ENCODE measurements at regions not wholly inside any gene's neighbourhood (a gene's known extent, or its start where the extent isn't known, plus 50 kb on each side); places are given as distances from the start of the nearest gene placed in this dataset.

- Histone ChIP-seq H3K4me1 (ENCODE audit: insufficient read depth, low read length) (peaks cover 6% of the 10 kb centered on the region; the same call in 1 of the 2 replicates), H3K9ac (ENCODE audit: low read depth, low read length) (no peak overlapping the region), H3K36me3 (ENCODE audit: insufficient read depth, low read length) (no peaks in the 10 kb centered on the region), H3K9me3 (ENCODE audit: control insufficient read depth, insufficient read depth, low read length) (no peaks in the 10 kb centered on the region; the same call in 1 of the 2 replicates)
Observed at GRCh38 chr1:83588140-83588539, 410.8 kb downstream of the TTLL7 start.

GRCh38 chr1:83583351-83584014 is 415.4 kb downstream of the TTLL7 start:
- H3K36me3 ChIP-seq (ENCODE audit: insufficient read depth, low read length) = no peaks in the 10 kb centered on the region
- H3K9ac ChIP-seq (ENCODE audit: low read depth, low read length) = no peak overlapping the region
- no peaks in the 10 kb centered on the region; the same call in 1 of the 2 replicates for H3K9me3 ChIP-seq (ENCODE audit: control insufficient read depth, insufficient read depth, low read length)
- H3K4me1 ChIP-seq (ENCODE audit: insufficient read depth, low read length) = no peaks in the 10 kb centered on the region

- Histone ChIP-seq H3K4me1 (ENCODE audit: insufficient read depth, low read length) (no peaks in the 10 kb centered on the region), H3K9ac (ENCODE audit: low read depth, low read length) (no peak overlapping the region), H3K36me3 (ENCODE audit: insufficient read depth, low read length) (no peaks in the 10 kb centered on the region), H3K9me3 (ENCODE audit: control insufficient read depth, insufficient read depth, low read length) (no peaks in the 10 kb centered on the region; the same call in 1 of the 2 replicates)
Observed at GRCh38 chr1:83581747-83582146, 417.2 kb downstream of the TTLL7 start.

- H3K9me3 ChIP-seq (ENCODE audit: control insufficient read depth, insufficient read depth, low read length) = no peaks in the 10 kb centered on the region
Observed at GRCh38 chr1:83574791-83575190, 424.1 kb downstream of the TTLL7 start.

GRCh38 chr1:83573776-83574175 is 425.2 kb downstream of the TTLL7 start:
- no peak overlapping the region for H3K9ac ChIP-seq (ENCODE audit: low read depth, low read length)
- H3K9me3 ChIP-seq (ENCODE audit: control insufficient read depth, insufficient read depth, low read length) = no peaks in the 10 kb centered on the region
- peaks cover 15% of the 10 kb centered on the region for H3K4me1 ChIP-seq (ENCODE audit: insufficient read depth, low read length)
- no peaks in the 10 kb centered on the region for H3K36me3 ChIP-seq (ENCODE audit: insufficient read depth, low read length)

More at GRCh38 chr1:83574791-83575190, 424.1 kb downstream of the TTLL7 start:
- peaks cover 15% of the 10 kb centered on the region for H3K4me1 ChIP-seq (ENCODE audit: insufficient read depth, low read length)
- H3K36me3 ChIP-seq (ENCODE audit: insufficient read depth, low read length) = no peaks in the 10 kb centered on the region
- no peak overlapping the region for H3K9ac ChIP-seq (ENCODE audit: low read depth, low read length)

- Histone ChIP-seq H3K36me3 (ENCODE audit: insufficient read depth, low read length) (no peaks in the 10 kb centered on the region), H3K9me3 (ENCODE audit: control insufficient read depth, insufficient read depth, low read length) (no peaks in the 10 kb centered on the region), H3K4me1 (ENCODE audit: insufficient read depth, low read length) (peaks cover 15% of the 10 kb centered on the region), H3K9ac (ENCODE audit: low read depth, low read length) (no peak overlapping the region)
Observed at GRCh38 chr1:83571536-83571935, 427.4 kb downstream of the TTLL7 start.

GRCh38 chr1:83561346-83561745 is 437.6 kb downstream of the TTLL7 start:
- Histone ChIP-seq H3K36me3 (ENCODE audit: insufficient read depth, low read length) (no peaks in the 10 kb centered on the region), H3K9me3 (ENCODE audit: control insufficient read depth, insufficient read depth, low read length) (no peaks in the 10 kb centered on the region), H3K4me1 (ENCODE audit: insufficient read depth, low read length) (no peaks in the 10 kb centered on the region), H3K9ac (ENCODE audit: low read depth, low read length) (no peak overlapping the region)

GRCh38 chr1:83559129-83559840 is 439.6 kb downstream of the TTLL7 start:
- Histone ChIP-seq H3K36me3 (ENCODE audit: insufficient read depth, low read length) (no peaks in the 10 kb centered on the region), H3K4me1 (ENCODE audit: insufficient read depth, low read length) (no peaks in the 10 kb centered on the region), H3K9me3 (ENCODE audit: control insufficient read depth, insufficient read depth, low read length) (no peaks in the 10 kb centered on the region), H3K9ac (ENCODE audit: low read depth, low read length) (no peak overlapping the region)

GRCh38 chr1:83555871-83556270 is 443.1 kb downstream of the TTLL7 start:
- H3K4me1 ChIP-seq (ENCODE audit: insufficient read depth, low read length) = no peaks in the 10 kb centered on the region
- H3K9me3 ChIP-seq (ENCODE audit: control insufficient read depth, insufficient read depth, low read length) = no peaks in the 10 kb centered on the region

GRCh38 chr1:83554174-83554573 is 444.8 kb downstream of the TTLL7 start:
- H3K36me3 ChIP-seq (ENCODE audit: insufficient read depth, low read length) = no peaks in the 10 kb centered on the region
- no peaks in the 10 kb centered on the region for H3K4me1 ChIP-seq (ENCODE audit: insufficient read depth, low read length)
- no peak overlapping the region for H3K9ac ChIP-seq (ENCODE audit: low read depth, low read length)
- no peaks in the 10 kb centered on the region for H3K9me3 ChIP-seq (ENCODE audit: control insufficient read depth, insufficient read depth, low read length)

More at GRCh38 chr1:83555871-83556270, 443.1 kb downstream of the TTLL7 start:
- Histone ChIP-seq H3K9ac (ENCODE audit: low read depth, low read length) (no peak overlapping the region), H3K36me3 (ENCODE audit: insufficient read depth, low read length) (no peaks in the 10 kb centered on the region)

GRCh38 chr1:83552820-83553219 is 446.1 kb downstream of the TTLL7 start:
- Histone ChIP-seq H3K36me3 (ENCODE audit: insufficient read depth, low read length) (no peaks in the 10 kb centered on the region), H3K9me3 (ENCODE audit: control insufficient read depth, insufficient read depth, low read length) (no peaks in the 10 kb centered on the region), H3K4me1 (ENCODE audit: insufficient read depth, low read length) (no peaks in the 10 kb centered on the region), H3K9ac (ENCODE audit: low read depth, low read length) (no peak overlapping the region)

GRCh38 chr1:83548311-83548710 is 450.6 kb downstream of the TTLL7 start:
- no peaks in the 10 kb centered on the region for H3K4me1 ChIP-seq (ENCODE audit: insufficient read depth, low read length)
- no peak overlapping the region for H3K9ac ChIP-seq (ENCODE audit: low read depth, low read length)
- no peaks in the 10 kb centered on the region for H3K9me3 ChIP-seq (ENCODE audit: control insufficient read depth, insufficient read depth, low read length)
- H3K36me3 ChIP-seq (ENCODE audit: insufficient read depth, low read length) = no peaks in the 10 kb centered on the region

GRCh38 chr1:83547901-83548300 is 451.0 kb downstream of the TTLL7 start:
- Histone ChIP-seq H3K9ac (ENCODE audit: low read depth, low read length) (no peak overlapping the region), H3K9me3 (ENCODE audit: control insufficient read depth, insufficient read depth, low read length) (no peaks in the 10 kb centered on the region), H3K4me1 (ENCODE audit: insufficient read depth, low read length) (no peaks in the 10 kb centered on the region), H3K36me3 (ENCODE audit: insufficient read depth, low read length) (no peaks in the 10 kb centered on the region)

- Histone ChIP-seq H3K9ac (ENCODE audit: low read depth, low read length) (no peak overlapping the region), H3K4me1 (ENCODE audit: insufficient read depth, low read length) (no peaks in the 10 kb centered on the region), H3K9me3 (ENCODE audit: control insufficient read depth, insufficient read depth, low read length) (no peaks in the 10 kb centered on the region), H3K36me3 (ENCODE audit: insufficient read depth, low read length) (no peaks in the 10 kb centered on the region)
Observed at GRCh38 chr1:83546874-83547273, 452.1 kb downstream of the TTLL7 start.

All from ES-I3 (cell line).